H9 (cell line): ENCODE measurements at regions not wholly inside any gene's neighbourhood (a gene's known extent, or its start where the extent isn't known, plus 50 kb on each side); places are given as distances from the start of the nearest gene placed in this dataset.

ENCODE experiments used
- DNase-seq: peaks from one replicate; pipeline ENCODE4 v3.0.0-alpha.2; 2017
- H2AFZ ChIP-seq: one replicate; pipeline ENCODE4 v1.6.1; 2013; ENCODE audit warnings: mild to moderate bottlenecking, low read length, control low read depth, moderate library complexity
- H2AK5ac ChIP-seq: 2 replicates; pipeline ENCODE4 v1.6.1; 2013; ENCODE audit warnings: low read length, control low read depth, mixed read lengths; ENCODE audit not compliant: insufficient read length
- H2BK120ac ChIP-seq: one replicate; pipeline ENCODE4 v1.6.1; 2013; ENCODE audit warnings: low read depth, mild to moderate bottlenecking, low read length, control low read depth, inconsistent platforms; ENCODE audit not compliant: poor library complexity, severe bottlenecking
- H2BK12ac ChIP-seq: 2 replicates; pipeline ENCODE4 v1.6.1; 2013; ENCODE audit warnings: low read length, control low read depth, mixed read lengths, low read depth; ENCODE audit not compliant: insufficient read length
- H2BK15ac ChIP-seq: 2 replicates; pipeline ENCODE4 v1.6.1; 2013; ENCODE audit warnings: low read depth, low read length, control low read depth
- H2BK20ac ChIP-seq: one replicate; pipeline ENCODE4 v1.6.1; 2013; ENCODE audit warnings: low read depth, mild to moderate bottlenecking, low read length, control low read depth, inconsistent platforms; ENCODE audit not compliant: poor library complexity, severe bottlenecking
- H2BK5ac ChIP-seq: 2 replicates; pipeline ENCODE4 v1.6.1; 2013; ENCODE audit warnings: low read length, control low read depth, mixed read lengths; ENCODE audit not compliant: insufficient read length
- H3K14ac ChIP-seq: 2 replicates; pipeline ENCODE4 v1.6.1; 2013; ENCODE audit warnings: low read length, control low read depth; ENCODE audit not compliant: insufficient read depth
- H3K18ac ChIP-seq: 2 replicates; pipeline ENCODE4 v1.6.1; 2013; ENCODE audit warnings: low read depth, mild to moderate bottlenecking, mixed read lengths, low read length, control low read depth; ENCODE audit not compliant: insufficient read length
- H3K23ac ChIP-seq: 2 replicates; pipeline ENCODE4 v1.6.1; 2013; ENCODE audit warnings: low read length, control low read depth, mixed read lengths, low read depth; ENCODE audit not compliant: insufficient read length
- H3K23me2 ChIP-seq: 2 replicates; pipeline ENCODE4 v1.6.1; 2013; ENCODE audit warnings: low read depth, mild to moderate bottlenecking, mixed read lengths, low read length, control low read depth; ENCODE audit not compliant: insufficient read length, poor library complexity, severe bottlenecking
- H3K27ac ChIP-seq: 2 replicates; pipeline ENCODE4 v1.5.1; 2013; ENCODE audit warnings: low read length, control low read depth, mixed read lengths, low read depth; ENCODE audit not compliant: insufficient read length
- H3K27me3 ChIP-seq: 2 replicates; pipeline ENCODE4 v1.6.1; 2013; ENCODE audit warnings: low read length, control low read depth, inconsistent platforms; ENCODE audit not compliant: insufficient read depth
- H3K4ac ChIP-seq: 2 replicates; pipeline ENCODE4 v1.6.1; 2013; ENCODE audit warnings: low read depth, mild to moderate bottlenecking, control low read depth, inconsistent platforms, low read length, moderate library complexity
- H3K4me1 ChIP-seq: 2 replicates; pipeline ENCODE4 v1.6.1; 2013; ENCODE audit warnings: low read length, control low read depth, inconsistent platforms; ENCODE audit not compliant: insufficient read depth
- H3K4me2 ChIP-seq: 2 replicates; pipeline ENCODE4 v1.6.1; 2013; ENCODE audit warnings: low read length, control low read depth, mixed read lengths; ENCODE audit not compliant: insufficient read length, insufficient read depth
- H3K56ac ChIP-seq: 2 replicates; pipeline ENCODE4 v1.6.1; 2013; ENCODE audit warnings: low read depth, mild to moderate bottlenecking, mixed read lengths, low read length, control low read depth; ENCODE audit not compliant: insufficient read length
- H3K79me1 ChIP-seq: 2 replicates; pipeline ENCODE4 v1.6.1; 2013; ENCODE audit warnings: low read depth, mild to moderate bottlenecking, moderate library complexity, low read length, control low read depth, inconsistent platforms; ENCODE audit not compliant: insufficient read depth, poor library complexity, severe bottlenecking
- H3K79me2 ChIP-seq: 2 replicates; pipeline ENCODE4 v1.6.1; 2013; ENCODE audit warnings: low read length, control low read depth, inconsistent platforms; ENCODE audit not compliant: insufficient read depth
- H3K9ac ChIP-seq: 2 replicates; pipeline ENCODE4 v1.6.1; 2013; ENCODE audit warnings: low read length, control low read depth, mixed read lengths; ENCODE audit not compliant: insufficient read length; ENCODE audit errors: extremely low read depth
- H3K9me3 ChIP-seq: one replicate; pipeline ENCODE4 v1.6.1; 2013; ENCODE audit warnings: low read depth, low read length, inconsistent platforms; ENCODE audit not compliant: control insufficient read depth
- H3T11ph ChIP-seq: one replicate; pipeline ENCODE4 v1.6.1; 2013; ENCODE audit warnings: mild to moderate bottlenecking, low read length, control low read depth, inconsistent platforms
- H4K20me1 ChIP-seq: one replicate; pipeline ENCODE4 v1.6.1; 2013; ENCODE audit not compliant: control insufficient read depth, insufficient read length, insufficient read depth
- H4K5ac ChIP-seq: 2 replicates; pipeline ENCODE4 v1.6.1; 2013; ENCODE audit warnings: low read depth, mild to moderate bottlenecking, mixed read lengths, low read length, control low read depth; ENCODE audit not compliant: insufficient read length
- H4K8ac ChIP-seq: replicated peaks from 2 replicates; pipeline ENCODE4 v1.6.1; 2013; ENCODE audit warnings: low read length, control low read depth, mixed read lengths, low read depth; ENCODE audit not compliant: insufficient read length
- H4K91ac ChIP-seq: 2 replicates; pipeline ENCODE4 v1.6.1; 2013; ENCODE audit warnings: low read depth, mild to moderate bottlenecking, moderate library complexity, mixed read lengths, low read length, control low read depth; ENCODE audit not compliant: insufficient read length
- H3K27ac Mint-ChIP-seq, 3 experiments: 2 replicates in 2 of 3; 3 replicates in 1 of 3; pipeline ENCODE4 v1.8.0; 2020 to 2021; ENCODE audit warnings: mixed read lengths in 3 of 3, mild to moderate bottlenecking in 1 of 3, moderate library complexity in 1 of 3
- H3K27me3 Mint-ChIP-seq: 2 replicates; pipeline ENCODE4 v1.8.0; 2021; ENCODE audit warnings: low read depth, mild to moderate bottlenecking, moderate library complexity, mixed read lengths
- H3K36me3 Mint-ChIP-seq, 3 experiments: 2 replicates in 2 of 3; 3 replicates in 1 of 3; pipeline ENCODE4 v1.8.0; 2020 to 2021; ENCODE audit warnings: low read depth in 3 of 3, mixed read lengths in 3 of 3; ENCODE audit not compliant: insufficient read depth in 1 of 3
- H3K4me1 Mint-ChIP-seq, 2 experiments: 2 replicates each; pipeline ENCODE4 v1.8.0; 2020; ENCODE audit warnings: mixed read lengths in 2 of 2
- H3K4me3 Mint-ChIP-seq, 2 experiments: 2 replicates in 1 of 2; 3 replicates in 1 of 2; pipeline ENCODE4 v1.8.0; 2020 to 2021; ENCODE audit warnings: mild to moderate bottlenecking in 2 of 2, mixed read lengths in 2 of 2, moderate library complexity in 1 of 2
- H3K9me3 Mint-ChIP-seq, 2 experiments: 2 replicates in 1 of 2; 3 replicates in 1 of 2; pipeline ENCODE4 v1.8.0; 2020; ENCODE audit warnings: mild to moderate bottlenecking in 2 of 2, mixed read lengths in 2 of 2, moderate library complexity in 1 of 2
- WGBS: extraction: QIAGEN DNeasy Blood & Tissue Kit; methylation state at CpG from one replicate; pipeline ENCODE4 v1.1.7; 2013; ENCODE audit warnings: missing lambda C conversion rate, low lambda C conversion rate, mixed read lengths; ENCODE audit not compliant: insufficient read length; ENCODE audit errors: extremely low coverage; 5-methylcytosine and 5-hydroxymethylcytosine counted together
- TF ChIP-seq, protein P1 (sequence below): fragments of 200-600 bp; sonication (generic); conservative IDR thresholded peaks from 3 replicates; pipeline ENCODE4 v1.8.0; 2021; ENCODE audit warnings: antibody characterized with exemption, mild to moderate bottlenecking

DNA sequence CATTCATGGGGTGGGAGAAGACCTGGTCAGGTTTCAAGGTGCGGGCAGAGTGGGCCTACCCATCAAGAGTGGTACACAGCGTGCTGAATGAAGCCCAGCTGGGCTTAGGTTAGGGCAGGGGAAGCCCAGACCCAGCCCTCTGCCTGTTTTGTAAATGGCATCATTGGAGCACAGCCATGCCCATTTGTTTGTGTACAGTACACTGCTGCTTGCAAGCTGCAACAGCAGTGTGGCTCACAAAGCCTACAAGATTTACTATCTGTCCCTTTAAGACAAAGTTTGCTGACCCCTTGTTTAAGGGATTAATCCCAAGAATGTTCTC, 230.1 kb upstream of the TNRC6C start:
- Mint-ChIP-seq H3K4me3 (no peak overlapping the region), H3K36me3 (peaks cover 9 to 18% (median 16%) of the 10 kb centered on the region in 3 experiments; a peak in 6 of 7 replicates), H3K9me3 (peaks cover 26 to 32% of the 10 kb centered on the region in 2 experiments), H3K27me3 (peaks cover 55% of the 10 kb centered on the region), H3K4me1 (peaks cover 8 to 16% of the 10 kb centered on the region in 2 experiments), H3K27ac (no peak overlapping the region)
- no peak overlapping the region for H3K9ac ChIP-seq
- no peaks in the 10 kb centered on the region for H3K79me1 ChIP-seq
- no peak overlapping the region for H2BK20ac ChIP-seq
- H3T11ph ChIP-seq: no peak overlapping the region
- H4K91ac ChIP-seq: no peak overlapping the region
- H3K23ac ChIP-seq: no peak overlapping the region
- H3K18ac ChIP-seq: no peak overlapping the region
- no peak overlapping the region for H4K5ac ChIP-seq
- no peak for DNase-seq
- H3K4me2 ChIP-seq: no peak overlapping the region
- no peak overlapping the region for H3K4ac ChIP-seq
- no peak overlapping the region for H2AFZ ChIP-seq
- H2BK5ac ChIP-seq: no peak overlapping the region
- H4K8ac ChIP-seq: no peak overlapping the region
- H3K23me2 ChIP-seq: no peaks in the 10 kb centered on the region
- TF ChIP-seq, protein P1, sequence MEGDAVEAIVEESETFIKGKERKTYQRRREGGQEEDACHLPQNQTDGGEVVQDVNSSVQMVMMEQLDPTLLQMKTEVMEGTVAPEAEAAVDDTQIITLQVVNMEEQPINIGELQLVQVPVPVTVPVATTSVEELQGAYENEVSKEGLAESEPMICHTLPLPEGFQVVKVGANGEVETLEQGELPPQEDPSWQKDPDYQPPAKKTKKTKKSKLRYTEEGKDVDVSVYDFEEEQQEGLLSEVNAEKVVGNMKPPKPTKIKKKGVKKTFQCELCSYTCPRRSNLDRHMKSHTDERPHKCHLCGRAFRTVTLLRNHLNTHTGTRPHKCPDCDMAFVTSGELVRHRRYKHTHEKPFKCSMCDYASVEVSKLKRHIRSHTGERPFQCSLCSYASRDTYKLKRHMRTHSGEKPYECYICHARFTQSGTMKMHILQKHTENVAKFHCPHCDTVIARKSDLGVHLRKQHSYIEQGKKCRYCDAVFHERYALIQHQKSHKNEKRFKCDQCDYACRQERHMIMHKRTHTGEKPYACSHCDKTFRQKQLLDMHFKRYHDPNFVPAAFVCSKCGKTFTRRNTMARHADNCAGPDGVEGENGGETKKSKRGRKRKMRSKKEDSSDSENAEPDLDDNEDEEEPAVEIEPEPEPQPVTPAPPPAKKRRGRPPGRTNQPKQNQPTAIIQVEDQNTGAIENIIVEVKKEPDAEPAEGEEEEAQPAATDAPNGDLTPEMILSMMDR: no peak
- H3K9me3 ChIP-seq: no peaks in the 10 kb centered on the region
- H3K4me1 ChIP-seq: no peaks in the 10 kb centered on the region
- no peaks in the 10 kb centered on the region for H4K20me1 ChIP-seq
- no peak overlapping the region for H3K27ac ChIP-seq
- no peak overlapping the region for H2BK120ac ChIP-seq
- H3K79me2 ChIP-seq: no peaks in the 10 kb centered on the region
- no peak overlapping the region for H3K56ac ChIP-seq
- H2BK12ac ChIP-seq: no peak overlapping the region
- no peaks in the 10 kb centered on the region for H3K27me3 ChIP-seq
- H2BK15ac ChIP-seq: no peak overlapping the region
- no peak overlapping the region for H3K14ac ChIP-seq
- no peak overlapping the region for H2AK5ac ChIP-seq
- WGBS: no CpG with 5 or more reads among the region's 2 CpGs
